Calu3 (cell line): ENCODE measurements at regions not wholly inside any gene's neighbourhood (a gene's known extent, or its start where the extent isn't known, plus 50 kb on each side); places are given as distances from the start of the nearest gene placed in this dataset.

ENCODE experiments used
- BruUV-seq: library from RNA; stranded (reverse); fragments of 400-500 nt; replicated peaks from 2 replicates; lab custom pipeline; 2021; lab: Mats Ljungman, UMichigan
- CTCF ChIA-PET: fragments of 300-600 bp; sonication (Branson Sonifier 250); formaldehyde crosslinking; loops from one replicate; lab custom pipeline; 2022; ENCODE audit warnings: antibody characterized with exemption; lab: Charles Lee
- DNase-seq: peaks from one replicate; pipeline ENCODE4 v3.0.0; 2022
- H3K27ac Mint-ChIP-seq: one replicate; pipeline ENCODE4 v1.8.0; 2022; ENCODE audit warnings: mixed read lengths; ENCODE audit not compliant: unreplicated experiment
- H3K27me3 Mint-ChIP-seq: one replicate; pipeline ENCODE4 v1.8.0; 2022; ENCODE audit warnings: mixed read lengths; ENCODE audit not compliant: unreplicated experiment
- H3K36me3 Mint-ChIP-seq: one replicate; pipeline ENCODE4 v1.8.0; 2022; ENCODE audit warnings: mild to moderate bottlenecking, moderate library complexity, mixed read lengths; ENCODE audit not compliant: insufficient read depth, unreplicated experiment
- H3K4me1 Mint-ChIP-seq: one replicate; pipeline ENCODE4 v1.8.0; 2022; ENCODE audit warnings: mild to moderate bottlenecking, low read depth, mixed read lengths; ENCODE audit not compliant: unreplicated experiment
- H3K4me3 Mint-ChIP-seq: one replicate; pipeline ENCODE4 v1.8.0; 2022; ENCODE audit warnings: mild to moderate bottlenecking, low read depth, moderate library complexity, mixed read lengths; ENCODE audit not compliant: unreplicated experiment
- H3K9me3 Mint-ChIP-seq: one replicate; pipeline ENCODE4 v1.8.0; 2022; ENCODE audit warnings: low read depth, mixed read lengths; ENCODE audit not compliant: unreplicated experiment
- CTCF ChIP-seq: fragments of 200-600 bp; IDR thresholded peaks from one replicate; pipeline ENCODE4 v1.8.0; 2022; ENCODE audit warnings: antibody characterized with exemption; ENCODE audit not compliant: unreplicated experiment
- intact Hi-C: fragments of 100-400 bp; cut with micrococcal nuclease; formaldehyde crosslinking; loops from one replicate; pipeline ENCODE4 v1.10.0; 2022; ENCODE audit not compliant: unreplicated experiment

- no TSS peak for BruUV-seq
- CTCF ChIA-PET, result interaction anchor here (0.6 kb wide), 1 partner anchor 595 kb away, joined by 11 read pairs; no protein-coding TSS in a partner anchor
- Mint-ChIP-seq H3K9me3 (peaks cover 3% of the 10 kb centered on the region), H3K27me3 (peaks cover 68% of the 10 kb centered on the region), H3K36me3 (no peaks in the 10 kb centered on the region), H3K27ac (no peak overlapping the region), H3K4me1 (no peaks in the 10 kb centered on the region), H3K4me3 (no peak overlapping the region)
- no peak for DNase-seq
- intact Hi-C loops, result no loop called here
- no peak for TF ChIP-seq CTCF
These were observed 159.7 kb upstream of the FBXO11 start for GRCh38 chr2:48066000-48066399.

GRCh38 chr2:48069769-48070168, 163.5 kb upstream of the FBXO11 start:
- Mint-ChIP-seq H3K9me3 (peaks cover 3% of the 10 kb centered on the region), H3K4me1 (no peaks in the 10 kb centered on the region), H3K36me3 (no peaks in the 10 kb centered on the region), H3K27me3 (peaks cover 73% of the 10 kb centered on the region), H3K27ac (no peak overlapping the region), H3K4me3 (no peak overlapping the region)
- no peak for TF ChIP-seq CTCF
- no TSS peak for BruUV-seq
- intact Hi-C loops, result no loop called here
- CTCF ChIA-PET, result no interaction called here
- DNase-seq, result no peak

- no peak overlapping the region for H3K4me3 Mint-ChIP-seq
- no peaks in the 10 kb centered on the region for H3K4me1 Mint-ChIP-seq
- DNase-seq, result no peak
- TF ChIP-seq CTCF, result no peak
- H3K9me3 Mint-ChIP-seq, result peaks cover 3% of the 10 kb centered on the region
- no peak overlapping the region for H3K27ac Mint-ChIP-seq
- peaks cover 71% of the 10 kb centered on the region for H3K27me3 Mint-ChIP-seq
- no TSS peak for BruUV-seq
- no peaks in the 10 kb centered on the region for H3K36me3 Mint-ChIP-seq
- CTCF ChIA-PET, result no interaction called here
- intact Hi-C loops, result no loop called here
These were observed 164.1 kb upstream of the FBXO11 start for GRCh38 chr2:48070415-48070814.

GRCh38 chr2:48072583-48072982, 166.3 kb upstream of the FBXO11 start:
- no peak overlapping the region for H3K4me3 Mint-ChIP-seq
- CTCF ChIA-PET, result no interaction called here
- intact Hi-C loops, result no loop called here
- peaks cover 3% of the 10 kb centered on the region for H3K9me3 Mint-ChIP-seq
- H3K27ac Mint-ChIP-seq, result no peak overlapping the region
- BruUV-seq, result no TSS peak
- no peaks in the 10 kb centered on the region for H3K4me1 Mint-ChIP-seq
- no peak for DNase-seq
- peaks cover 50% of the 10 kb centered on the region for H3K27me3 Mint-ChIP-seq
- H3K36me3 Mint-ChIP-seq, result no peaks in the 10 kb centered on the region
- TF ChIP-seq CTCF, result no peak
